ENCODE measurements at regions not wholly inside any gene's neighbourhood (a gene's known extent, or its start where the extent isn't known, plus 50 kb on each side); places are given as distances from the start of the nearest gene placed in this dataset.

DNA sequence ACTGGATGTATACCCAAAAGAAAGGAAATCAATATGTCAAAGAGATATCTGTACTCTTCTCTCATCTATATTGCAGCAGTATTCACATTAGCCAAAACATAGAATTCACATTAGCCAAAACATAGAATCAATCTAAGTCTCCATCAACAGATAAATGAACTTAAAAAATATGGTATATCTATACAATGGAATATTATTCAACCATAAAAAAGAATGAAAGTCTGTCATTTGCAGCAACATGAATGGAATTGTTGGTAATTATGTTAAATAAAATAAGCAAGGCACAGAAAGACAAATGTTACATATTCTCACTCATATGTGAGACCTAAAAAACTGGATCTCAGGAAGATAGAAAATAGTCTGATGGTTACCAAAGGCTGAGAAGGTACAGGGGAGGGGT, 212.1 kb upstream of the ZC3H15 start:
- H3K4me1 ChIP-seq = no peaks in the 10 kb centered on the region
- intact Hi-C loops (cut with DNase I) = no loop called here
- no peak for DNase-seq
- no peak overlapping the region for H3K27ac ChIP-seq
- no peak overlapping the region for H3K4me3 ChIP-seq
- no peak for ATAC-seq
- no peak for TF ChIP-seq CTCF (IDR thresholded peaks at IDR 0.05)
- no peaks in the 10 kb centered on the region for H3K27me3 ChIP-seq
- peaks cover 0 to 16% (median 4%) of the 10 kb centered on the region in 11 donors for H3K9me3 ChIP-seq
- no peaks in the 10 kb centered on the region for H3K36me3 ChIP-seq

DNA sequence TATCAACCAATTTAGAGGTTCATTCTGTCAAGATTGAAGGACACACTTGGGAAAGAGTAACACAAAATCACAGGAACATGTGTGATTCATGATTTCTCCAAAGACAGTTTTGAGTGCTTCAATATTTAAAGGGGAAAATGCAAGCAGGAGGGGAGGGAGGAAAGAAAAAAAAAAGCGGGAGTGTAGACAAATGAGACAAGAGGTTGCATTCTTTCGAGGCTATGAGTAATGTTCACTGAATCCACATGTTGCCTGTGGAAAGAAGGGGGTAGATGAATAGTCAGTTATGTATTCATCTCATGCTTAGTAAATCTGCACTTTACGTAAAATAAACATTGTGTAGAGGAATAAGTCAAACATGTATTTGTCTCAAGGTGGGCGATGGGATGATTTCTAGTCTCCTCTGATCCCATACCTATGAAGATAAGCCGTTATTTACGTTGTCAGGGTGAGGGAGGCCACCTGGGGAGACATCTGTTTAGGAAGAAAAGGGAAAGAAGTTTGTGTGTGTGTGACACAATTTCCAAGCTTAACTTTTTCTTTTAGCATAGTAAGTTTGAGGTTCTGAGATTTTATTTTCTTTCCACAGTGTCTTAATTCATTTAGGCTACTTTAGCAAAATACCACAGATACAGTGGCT, 211.0 kb upstream of the ZC3H15 start:
- Histone ChIP-seq H3K4me1 (no peaks in the 10 kb centered on the region), H3K27me3 (no peaks in the 10 kb centered on the region), H3K27ac (no peak overlapping the region), H3K4me3 (no peak overlapping the region), H3K36me3 (no peaks in the 10 kb centered on the region), H3K9me3 (peaks cover 0 to 24% (median 4%) of the 10 kb centered on the region in 11 donors)
- DNase-seq = no peak
- WGBS, 2 donors = 73 to 77% methylated on average over 6 of the region's 6 CpGs
- no peak for TF ChIP-seq CTCF (IDR thresholded peaks at IDR 0.05)
- intact Hi-C loops (cut with DNase I) = no loop called here
- ATAC-seq = no peak

GRCh38 chr2:186276909-186277308, 209.2 kb upstream of the ZC3H15 start:
- Histone ChIP-seq H3K36me3 (no peaks in the 10 kb centered on the region), H3K27ac (no peak overlapping the region), H3K27me3 (no peaks in the 10 kb centered on the region), H3K4me1 (no peaks in the 10 kb centered on the region), H3K9me3 (peaks cover 0 to 27% (median 4%) of the 10 kb centered on the region in 11 donors), H3K4me3 (no peak overlapping the region)
- TF ChIP-seq CTCF (IDR thresholded peaks at IDR 0.05) = no peak
- ATAC-seq (no peak), DNase-seq (no peak)
- intact Hi-C loops (cut with DNase I) = no loop called here
- 90 to 96% methylated on average over 2 of the region's 2 CpGs for WGBS, 2 donors

GRCh38 chr2:186281726-186282125, 204.3 kb upstream of the ZC3H15 start:
- no peaks in the 10 kb centered on the region for H3K36me3 ChIP-seq
- no peak overlapping the region for H3K4me3 ChIP-seq
- peaks cover 0 to 11% (median 0%) of the 10 kb centered on the region in 11 donors for H3K9me3 ChIP-seq
- DNase-seq = no peak
- H3K27me3 ChIP-seq = no peaks in the 10 kb centered on the region
- no peaks in the 10 kb centered on the region for H3K4me1 ChIP-seq
- no peak for ATAC-seq
- intact Hi-C loops (cut with DNase I) = no loop called here
- 94 to 97% methylated on average over 2 of the region's 2 CpGs for WGBS, 2 donors
- H3K27ac ChIP-seq = no peak overlapping the region
- no peak for TF ChIP-seq CTCF (IDR thresholded peaks at IDR 0.05)
